PC-3 (cell line): ENCODE measurements at regions not wholly inside any gene's neighbourhood (a gene's known extent, or its start where the extent isn't known, plus 50 kb on each side); places are given as distances from the start of the nearest gene placed in this dataset.
"Not testable (repeated sequence)": the region's sequence is repeated elsewhere in the genome, so short reads cannot be mapped to it uniquely, and the experiment has no call there.

Source experiments
- EZH2 ChIP-seq: fragments of 300-600 bp; sonication (generic); IDR thresholded peaks from one replicate; pipeline ENCODE4 v1.6.1; 2017; ENCODE audit warnings: antibody characterized with exemption, mild to moderate bottlenecking, low read length; ENCODE audit not compliant: unreplicated experiment
- EZH2phosphoT487 ChIP-seq: fragments of 300-600 bp; sonication (generic); IDR thresholded peaks from 2 replicates; pipeline ENCODE4 v1.6.1; 2018; ENCODE audit warnings: mild to moderate bottlenecking, antibody characterized with exemption, low read length, borderline replicate concordance
- TF ChIP-seq, protein P1 (sequence below): fragments of 300-600 bp; sonication (generic); conservative IDR thresholded peaks from 2 replicates; pipeline ENCODE4 v1.5.1; 2017; ENCODE audit warnings: antibody characterized with exemption, low read depth, mild to moderate bottlenecking, low read length

DNA sequence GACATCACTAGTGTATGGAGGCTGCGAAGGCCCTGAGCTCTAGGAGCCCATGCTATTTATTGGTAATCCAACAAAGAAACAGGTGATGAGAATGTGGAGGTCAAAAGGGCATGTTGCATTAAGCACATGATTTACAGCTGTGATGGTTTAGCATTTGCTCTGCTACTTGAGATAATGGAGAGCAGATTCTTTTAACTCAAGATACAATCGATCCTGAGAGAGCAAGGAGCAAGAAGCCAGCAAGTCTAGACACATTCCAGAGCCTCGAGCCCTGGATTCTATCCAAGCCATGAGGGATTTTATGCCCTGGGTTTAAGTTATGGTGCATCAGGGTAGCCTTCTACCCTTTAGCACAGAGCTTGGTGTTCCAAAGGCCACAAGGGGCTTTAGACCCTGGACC lies 85.3 kb upstream of the KCNMA1 start:
- TF ChIP-seq, protein P1, sequence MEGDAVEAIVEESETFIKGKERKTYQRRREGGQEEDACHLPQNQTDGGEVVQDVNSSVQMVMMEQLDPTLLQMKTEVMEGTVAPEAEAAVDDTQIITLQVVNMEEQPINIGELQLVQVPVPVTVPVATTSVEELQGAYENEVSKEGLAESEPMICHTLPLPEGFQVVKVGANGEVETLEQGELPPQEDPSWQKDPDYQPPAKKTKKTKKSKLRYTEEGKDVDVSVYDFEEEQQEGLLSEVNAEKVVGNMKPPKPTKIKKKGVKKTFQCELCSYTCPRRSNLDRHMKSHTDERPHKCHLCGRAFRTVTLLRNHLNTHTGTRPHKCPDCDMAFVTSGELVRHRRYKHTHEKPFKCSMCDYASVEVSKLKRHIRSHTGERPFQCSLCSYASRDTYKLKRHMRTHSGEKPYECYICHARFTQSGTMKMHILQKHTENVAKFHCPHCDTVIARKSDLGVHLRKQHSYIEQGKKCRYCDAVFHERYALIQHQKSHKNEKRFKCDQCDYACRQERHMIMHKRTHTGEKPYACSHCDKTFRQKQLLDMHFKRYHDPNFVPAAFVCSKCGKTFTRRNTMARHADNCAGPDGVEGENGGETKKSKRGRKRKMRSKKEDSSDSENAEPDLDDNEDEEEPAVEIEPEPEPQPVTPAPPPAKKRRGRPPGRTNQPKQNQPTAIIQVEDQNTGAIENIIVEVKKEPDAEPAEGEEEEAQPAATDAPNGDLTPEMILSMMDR = not testable (repeated sequence)
- not testable (repeated sequence) for TF ChIP-seq EZH2, EZH2phosphoT487
